HL-60 (cell line): ENCODE measurements at regions not wholly inside any gene's neighbourhood (a gene's known extent, or its start where the extent isn't known, plus 50 kb on each side); places are given as distances from the start of the nearest gene placed in this dataset.

ENCODE experiments used
- DNase-seq, 2 experiments: peaks; one replicate each; pipeline ENCODE4 v3.0.0-alpha.2; 2010 to 2020; ENCODE audit warnings: low read depth in 1 of 2, low spot score in 1 of 2
- H3K27ac ChIP-seq: fragments of 250-450 bp; sonication (Bioruptor Pico); replicated peaks from 2 replicates; pipeline ENCODE4 v1.5.1; 2020; ENCODE audit warnings: mild to moderate bottlenecking, moderate library complexity
- H3K27me3 ChIP-seq: fragments of 250-450 bp; sonication (Bioruptor Pico); 2 replicates; pipeline ENCODE4 v1.5.1; 2021; ENCODE audit warnings: mild to moderate bottlenecking, moderate library complexity; ENCODE audit not compliant: insufficient read depth, poor library complexity, severe bottlenecking
- H3K4me3 ChIP-seq: replicated peaks from 2 replicates; pipeline ENCODE4 v1.5.1; 2011; ENCODE audit warnings: mild to moderate bottlenecking, control low read depth, low read length; ENCODE audit not compliant: insufficient read depth
- CTCF ChIP-seq: IDR thresholded peaks from one replicate; pipeline ENCODE4 v1.5.1; 2011; ENCODE audit warnings: low read length, control low read depth, inconsistent platforms; ENCODE audit not compliant: insufficient read depth
- GABPA ChIP-seq: IDR thresholded peaks from 2 replicates; pipeline ENCODE4 v1.6.1; 2012; ENCODE audit warnings: low read depth
- POLR2AphosphoS5 ChIP-seq: IDR thresholded peaks from 2 replicates; pipeline ENCODE4 v1.6.1; 2012; ENCODE audit warnings: low read depth
- REST ChIP-seq: IDR thresholded peaks from 2 replicates; pipeline ENCODE4 v1.6.1; 2012; ENCODE audit warnings: low read depth; ENCODE audit not compliant: insufficient replicate concordance
- SPI1 ChIP-seq: IDR thresholded peaks from 2 replicates; pipeline ENCODE4 v1.6.1; 2012; ENCODE audit warnings: low read depth, mild to moderate bottlenecking, borderline replicate concordance

GRCh38 chr1:30250338-30250983 lies 472.9 kb downstream of the MATN1 start:
- H3K27ac ChIP-seq: no peak overlapping the region
- H3K27me3 ChIP-seq: no peaks in the 10 kb centered on the region
- TF ChIP-seq GABPA (no peak), REST (no peak), SPI1 (no peak), CTCF (no peak), POLR2AphosphoS5 (no peak)
- no peak for DNase-seq
- H3K4me3 ChIP-seq: no peak overlapping the region

GRCh38 chr1:30249446-30250337 lies 473.7 kb downstream of the MATN1 start:
- no peaks in the 10 kb centered on the region for H3K27me3 ChIP-seq
- no peak overlapping the region for H3K27ac ChIP-seq
- no peak for DNase-seq
- no peak overlapping the region for H3K4me3 ChIP-seq
- TF ChIP-seq POLR2AphosphoS5 (no peak), REST (no peak), GABPA (no peak), CTCF (no peak), SPI1 (no peak)

GRCh38 chr1:30248774-30249173 lies 474.6 kb downstream of the MATN1 start:
- TF ChIP-seq SPI1 (no peak), GABPA (no peak), POLR2AphosphoS5 (no peak), REST (no peak), CTCF (no peak)
- Histone ChIP-seq H3K27me3 (no peaks in the 10 kb centered on the region), H3K27ac (no peak overlapping the region), H3K4me3 (no peak overlapping the region)
- DNase-seq: no peak
